ENCODE measurements at regions not wholly inside any gene's neighbourhood (a gene's known extent, or its start where the extent isn't known, plus 50 kb on each side); places are given as distances from the start of the nearest gene placed in this dataset.
"Not testable (repeated sequence)": the region's sequence is repeated elsewhere in the genome, so short reads cannot be mapped to it uniquely, and the experiment has no call there.

DNA sequence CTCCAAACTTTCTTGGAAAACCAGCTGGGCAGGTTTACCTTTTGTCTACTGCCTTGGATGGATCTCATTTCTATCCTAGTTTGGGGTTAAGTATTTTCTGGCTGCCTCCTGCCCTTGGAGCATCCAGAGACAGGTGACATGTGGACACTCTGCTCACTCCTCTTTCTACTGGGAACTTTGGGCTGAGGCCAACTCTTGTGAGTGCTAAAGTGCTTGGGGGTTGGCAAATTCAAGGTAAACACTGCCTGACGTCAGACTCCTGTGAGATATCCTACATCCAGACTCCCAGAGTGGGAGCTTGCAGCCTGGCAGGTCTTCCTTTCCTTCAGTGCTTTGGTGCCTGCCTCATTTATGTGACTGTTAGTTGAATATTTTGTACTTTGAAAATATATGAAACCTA, 388.1 kb downstream of the KCNRG start:
- DNase-seq (ENCODE audit: low read depth in 2 of 3, low spot score in 2 of 3), result no peak

DNA sequence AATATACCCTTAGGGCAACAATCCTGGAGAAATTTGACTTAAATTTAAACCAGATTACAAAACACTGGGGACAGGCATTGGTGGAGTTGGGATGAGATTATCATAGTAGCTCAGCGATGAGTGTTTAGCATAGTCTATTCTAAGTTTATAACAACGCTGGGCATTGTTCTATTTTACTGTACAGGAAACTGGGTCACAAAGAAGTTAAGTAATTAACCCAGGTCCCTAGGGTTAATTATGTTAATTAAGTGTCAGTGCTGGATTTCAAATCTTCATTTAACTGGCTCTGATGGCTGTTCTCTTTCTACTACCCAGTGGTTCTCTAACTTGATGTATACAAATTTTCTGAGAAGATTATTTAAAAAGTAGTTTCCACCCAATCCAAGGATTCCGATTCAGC, 388.9 kb downstream of the KCNRG start:
- DNase-seq (ENCODE audit: low read depth in 2 of 3, low spot score in 2 of 3), result no peak

DNA sequence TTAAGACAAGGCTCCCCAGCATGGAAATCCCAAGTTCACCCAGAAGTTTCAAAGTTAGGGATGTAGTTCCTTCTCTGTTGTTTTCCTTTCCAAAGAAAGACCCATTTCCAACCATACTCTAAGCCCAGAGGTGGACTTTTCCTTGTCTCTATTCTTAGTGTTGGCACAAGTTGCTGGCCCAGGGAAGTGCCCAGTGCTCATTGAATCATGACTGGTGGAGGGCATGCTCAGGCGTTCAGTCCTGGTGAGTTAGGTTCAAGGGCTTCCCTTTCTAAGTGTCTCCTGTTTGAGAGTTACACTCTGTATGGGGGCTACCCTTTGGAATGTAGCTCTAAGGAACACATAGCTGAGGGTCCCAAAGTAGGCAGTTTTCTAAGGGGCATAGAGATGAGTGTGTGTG, 389.5 kb downstream of the KCNRG start:
- no peak for DNase-seq (ENCODE audit: low read depth in 2 of 3, low spot score in 2 of 3)

- no peak for DNase-seq (ENCODE audit: low read depth in 2 of 3, low spot score in 2 of 3)
Measured at GRCh38 chr13:50406831-50407230, 391.6 kb downstream of the KCNRG start.

DNA sequence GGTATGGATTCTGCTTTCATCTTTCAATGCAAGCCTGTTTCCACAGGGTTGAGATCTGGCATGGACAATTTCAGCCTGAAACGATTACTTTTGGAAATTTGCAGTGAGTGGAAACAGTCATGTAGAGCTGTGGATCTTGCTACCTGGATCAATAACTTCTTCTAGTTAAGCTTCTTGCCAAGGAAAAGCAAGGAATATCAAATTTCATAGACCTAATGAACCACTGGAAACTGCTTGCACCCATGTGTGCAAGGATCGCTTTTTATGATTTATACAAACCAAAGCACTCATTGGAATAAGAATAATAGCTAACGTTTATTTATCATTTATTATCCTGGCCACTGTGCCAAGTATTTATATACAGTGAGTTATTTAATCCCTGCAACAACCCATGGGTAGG, 392.8 kb downstream of the KCNRG start:
- no peak for DNase-seq (ENCODE audit: low read depth in 2 of 3, low spot score in 2 of 3)

- no peak for DNase-seq (ENCODE audit: low read depth in 2 of 3, low spot score in 2 of 3)
Measured at GRCh38 chr13:50409220-50409619, 394.0 kb downstream of the KCNRG start.

GRCh38 chr13:50410921-50411746, 395.9 kb downstream of the KCNRG start:
- no peak for DNase-seq (ENCODE audit: low read depth in 2 of 3, low spot score in 2 of 3)

DNA sequence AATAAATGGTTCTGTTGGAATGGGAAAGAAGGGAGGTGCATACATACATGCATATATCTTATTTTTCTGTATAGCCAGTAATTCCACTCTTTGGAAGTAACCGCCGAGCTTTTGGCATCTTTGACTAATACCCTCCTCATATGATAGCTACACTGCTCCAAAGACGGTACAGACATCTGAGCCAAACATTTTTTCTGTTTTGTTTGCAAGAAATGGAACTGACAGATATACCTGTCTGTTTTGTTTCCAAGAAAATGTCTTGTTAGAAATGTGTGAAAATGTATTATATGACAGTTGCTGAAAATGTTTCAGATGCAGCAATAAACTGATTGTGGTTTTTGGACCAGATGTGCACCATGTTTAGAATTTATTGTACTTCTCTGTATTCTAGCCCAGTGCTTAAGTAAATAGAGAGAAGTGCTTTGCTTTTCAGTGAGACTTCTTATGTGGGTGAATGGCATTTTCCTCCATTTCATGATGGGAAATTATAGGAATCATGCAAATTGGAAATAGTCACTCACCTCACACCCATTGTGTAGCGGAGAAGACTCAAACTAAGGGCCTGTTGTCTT, 396.9 kb downstream of the KCNRG start:
- DNase-seq (ENCODE audit: low read depth in 2 of 3, low spot score in 2 of 3), result no peak

DNA sequence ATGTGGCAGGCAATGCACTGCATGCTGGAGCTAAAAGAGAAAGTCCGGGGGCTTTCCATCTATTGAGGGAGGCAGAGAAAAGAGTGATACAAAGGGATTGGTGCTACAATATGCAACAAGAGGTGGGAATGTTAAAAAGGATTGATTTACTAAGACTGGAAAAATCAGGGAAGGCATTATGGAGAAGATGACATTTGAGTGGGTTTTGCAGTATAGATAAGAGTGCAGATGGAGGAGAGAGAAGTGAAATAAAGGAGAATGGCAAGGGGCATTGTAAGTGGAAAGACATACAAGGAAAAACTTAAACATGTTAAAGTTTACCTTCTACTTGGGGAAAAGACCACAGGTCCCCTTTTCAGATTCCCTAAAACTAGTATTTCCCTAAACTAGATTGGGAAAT, 399.4 kb downstream of the KCNRG start:
- no peak for DNase-seq (ENCODE audit: low read depth in 2 of 3, low spot score in 2 of 3)

GRCh38 chr13:50415428-50415827, 400.2 kb downstream of the KCNRG start:
- no peak for DNase-seq (ENCODE audit: low read depth in 2 of 3, low spot score in 2 of 3)

DNA sequence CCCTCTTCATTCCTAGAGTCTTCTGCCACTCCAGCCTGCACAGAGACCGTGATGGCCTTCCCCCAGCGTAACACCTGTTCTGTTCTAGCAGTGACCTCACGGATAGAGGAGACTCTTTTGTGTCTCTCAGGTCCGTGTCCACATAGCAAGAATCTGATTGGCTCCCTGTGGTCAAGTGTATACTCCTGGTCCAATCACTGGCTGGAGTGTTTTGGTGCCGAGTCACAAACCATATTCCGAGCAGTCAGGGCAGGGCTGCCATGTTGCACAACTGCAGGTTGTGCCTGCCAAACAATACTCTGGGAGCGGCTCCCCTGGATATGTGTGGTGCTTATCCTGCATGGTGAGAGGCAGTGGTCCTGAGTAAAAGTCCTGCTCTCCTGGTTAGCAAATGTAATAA, 402.4 kb downstream of the KCNRG start:
- DNase-seq (ENCODE audit: low read depth in 2 of 3, low spot score in 2 of 3), result no peak

DNA sequence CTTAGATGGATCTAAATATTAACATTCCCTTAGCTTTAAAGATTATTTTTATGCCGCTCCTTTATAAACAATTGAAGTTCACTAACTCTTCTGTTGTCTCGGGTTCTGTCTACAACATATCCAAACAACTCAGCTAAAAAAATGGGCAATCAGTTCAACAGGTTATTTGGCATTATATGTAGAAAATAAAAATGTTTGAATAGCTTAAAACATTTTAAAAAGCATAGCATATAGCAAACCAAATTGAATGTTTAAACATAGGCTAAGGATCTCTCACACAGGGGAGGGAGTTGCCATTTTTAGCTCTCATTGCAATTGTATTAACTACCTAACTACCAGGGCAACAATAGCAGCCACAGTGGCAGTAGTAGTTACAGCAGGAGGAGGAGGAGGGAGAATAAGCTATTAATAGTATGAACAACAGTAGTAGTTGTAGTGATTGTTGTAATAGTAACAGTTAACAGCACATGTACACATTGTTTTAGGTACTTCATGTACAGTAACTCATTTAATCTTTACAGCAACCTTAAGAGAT, 404.2 kb downstream of the KCNRG start:
- DNase-seq (ENCODE audit: low read depth in 2 of 3, low spot score in 2 of 3), result no peak

DNA sequence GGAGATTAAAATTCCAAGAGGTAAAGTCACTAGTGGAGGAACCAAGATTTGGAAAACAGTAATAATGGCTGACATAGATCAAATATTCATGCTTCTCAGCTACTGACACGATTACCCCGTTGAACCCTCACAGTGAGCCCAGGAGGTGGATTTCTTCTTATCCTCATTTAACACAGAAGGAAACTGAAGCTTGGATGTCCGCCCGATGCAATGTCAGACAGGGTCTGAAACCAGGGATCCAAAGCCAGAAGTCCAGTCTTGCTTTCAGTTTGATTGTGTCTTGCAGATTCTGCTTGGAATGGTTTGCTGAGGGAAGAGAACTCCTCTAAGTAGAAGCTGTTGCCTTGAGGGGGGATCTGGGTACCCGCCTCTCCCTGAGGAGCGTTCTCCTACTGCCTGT, 404.7 kb downstream of the KCNRG start:
- no peak for DNase-seq (ENCODE audit: low read depth in 2 of 3, low spot score in 2 of 3)

GRCh38 chr13:50420718-50421472, 405.7 kb downstream of the KCNRG start:
- DNase-seq (ENCODE audit: low read depth in 2 of 3, low spot score in 2 of 3), result no peak

- DNase-seq (ENCODE audit: low read depth in 2 of 3, low spot score in 2 of 3), result no peak
Measured at GRCh38 chr13:50421473-50422130, 406.4 kb downstream of the KCNRG start.

GRCh38 chr13:50422181-50423148, 407.2 kb downstream of the KCNRG start:
- DNase-seq (ENCODE audit: low read depth in 2 of 3, low spot score in 2 of 3), result no peak

- DNase-seq (ENCODE audit: low read depth in 2 of 3, low spot score in 2 of 3), result no peak
Measured at GRCh38 chr13:50424993-50425392, 409.7 kb downstream of the KCNRG start.

- no peak for DNase-seq (ENCODE audit: low read depth in 2 of 3, low spot score in 2 of 3)
Measured at GRCh38 chr13:50425772-50426171, 410.5 kb downstream of the KCNRG start.

- no peak for DNase-seq (ENCODE audit: low read depth in 2 of 3, low spot score in 2 of 3)
Measured at GRCh38 chr13:50426927-50427326, 411.7 kb downstream of the KCNRG start.

DNA sequence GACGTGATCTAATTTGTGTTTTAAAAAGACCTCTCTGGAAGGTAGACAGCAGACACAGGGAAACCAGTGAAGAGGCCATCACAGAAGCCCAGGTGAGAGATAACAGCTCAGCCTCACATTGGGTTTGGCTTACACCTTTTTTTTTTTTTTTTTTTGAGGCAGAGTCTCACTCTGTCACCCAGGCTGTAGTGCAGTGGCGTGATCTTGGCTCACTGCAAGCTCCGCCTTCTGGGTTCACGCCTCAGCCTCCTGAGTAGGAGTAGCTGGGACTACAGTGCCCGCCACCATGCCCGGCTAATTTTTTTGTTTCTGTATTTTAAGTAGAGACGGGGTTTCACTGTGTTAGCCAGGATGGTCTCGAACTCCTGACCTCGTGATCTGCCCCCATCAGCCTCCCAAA, 412.3 kb downstream of the KCNRG start:
- not testable (repeated sequence) for DNase-seq (ENCODE audit: low read depth in 2 of 3, low spot score in 2 of 3)

All from hematopoietic multipotent progenitor cell (in vitro differentiated cells).